ENCODE measurements at regions not wholly inside any gene's neighbourhood (a gene's known extent, or its start where the extent isn't known, plus 50 kb on each side); places are given as distances from the start of the nearest gene placed in this dataset.
A peak's percentile ranks its signal among the peaks of the same experiment; 100 is the strongest.
"Not testable (repeated sequence)": the region's sequence is repeated elsewhere in the genome, so short reads cannot be mapped to it uniquely, and the experiment has no call there.

- Histone ChIP-seq H3K4me3 (no peak overlapping the region), H3K27me3 (no peaks in the 10 kb centered on the region), H3K36me3 (no peaks in the 10 kb centered on the region), H3K9me3 (no peaks in the 10 kb centered on the region), H3K4me1 (ENCODE audit: insufficient read depth) (peaks cover 3% of the 10 kb centered on the region), H3K27ac (no peak overlapping the region)
- TF ChIP-seq CTCF (IDR thresholded peaks at IDR 0.05): no peak
- TF ChIP-seq EP300 (IDR thresholded peaks at IDR 0.05): no peak
- intact Hi-C loops (cut with DNase I): no loop called here
- no peak for DNase-seq
Observed at GRCh38 chr7:19915596-19915995, 142.2 kb upstream of the TMEM196 start.

GRCh38 chr7:19914866-19915265 lies 141.4 kb upstream of the TMEM196 start:
- TF ChIP-seq EP300 (IDR thresholded peaks at IDR 0.05): no peak
- TF ChIP-seq POLR2A (IDR thresholded peaks at IDR 0.05): no peak
- TF ChIP-seq CTCF (IDR thresholded peaks at IDR 0.05): no peak
- no peaks in the 10 kb centered on the region for H3K9me3 ChIP-seq
- no peaks in the 10 kb centered on the region for H3K27me3 ChIP-seq
- no peaks in the 10 kb centered on the region for H3K36me3 ChIP-seq
- intact Hi-C loops (cut with DNase I): no loop called here
- 83 to 98% (median 92%) methylated on average over 1 of the region's 1 CpG for WGBS, 3 donors
- no peak overlapping the region for H3K4me3 ChIP-seq
- peaks cover 3% of the 10 kb centered on the region for H3K4me1 ChIP-seq (ENCODE audit: insufficient read depth)
- DNase-seq: no peak
- no peak overlapping the region for H3K27ac ChIP-seq

GRCh38 chr7:19900118-19900517 lies 126.7 kb upstream of the TMEM196 start:
- no peak for TF ChIP-seq EP300 (IDR thresholded peaks at IDR 0.05)
- TF ChIP-seq POLR2A (IDR thresholded peaks at IDR 0.05): no peak
- no peak for TF ChIP-seq CTCF (IDR thresholded peaks at IDR 0.05)
- intact Hi-C loops (cut with DNase I): no loop called here
- Histone ChIP-seq H3K4me1 (ENCODE audit: insufficient read depth) (no peaks in the 10 kb centered on the region), H3K9me3 (no peaks in the 10 kb centered on the region), H3K36me3 (no peaks in the 10 kb centered on the region), H3K27ac (no peak overlapping the region), H3K27me3 (no peaks in the 10 kb centered on the region), H3K4me3 (no peak overlapping the region)
- DNase-seq: no peak

- Histone ChIP-seq H3K4me1 (ENCODE audit: insufficient read depth) (no peaks in the 10 kb centered on the region), H3K4me3 (no peak overlapping the region), H3K27me3 (no peaks in the 10 kb centered on the region), H3K36me3 (no peaks in the 10 kb centered on the region), H3K27ac (no peak overlapping the region), H3K9me3 (no peaks in the 10 kb centered on the region)
- TF ChIP-seq EP300 (IDR thresholded peaks at IDR 0.05): no peak
- no peak for TF ChIP-seq POLR2A (IDR thresholded peaks at IDR 0.05)
- intact Hi-C loops (cut with DNase I): no loop called here
- 63 to 73% (median 67%) methylated on average over 3 of the region's 3 CpGs for WGBS, 3 donors
- no peak for DNase-seq
Observed at GRCh38 chr7:19899529-19899928, 126.1 kb upstream of the TMEM196 start.

- DNase-seq: peak in 1 of 5 donors; percentile 3
- H3K4me3 ChIP-seq; H3K27me3 ChIP-seq; H3K9me3 ChIP-seq; H3K36me3 ChIP-seq; H3K27ac ChIP-seq; intact Hi-C loops (cut with DNase I); H3K4me1 ChIP-seq (ENCODE audit: insufficient read depth): not testable (repeated sequence)
- 94 to 98% (median 95%) methylated on average over 11 of the region's 11 CpGs for WGBS, 3 donors
Observed at GRCh38 chr7:19882893-19883292, 109.5 kb upstream of the TMEM196 start.

- Histone ChIP-seq H3K27ac (no peak overlapping the region), H3K9me3 (no peaks in the 10 kb centered on the region), H3K4me3 (no peak overlapping the region), H3K4me1 (ENCODE audit: insufficient read depth) (no peaks in the 10 kb centered on the region), H3K36me3 (no peaks in the 10 kb centered on the region), H3K27me3 (no peaks in the 10 kb centered on the region)
- no peak for DNase-seq
- 74 to 85% (median 85%) methylated on average over 1 of the region's 1 CpG for WGBS, 3 donors
- intact Hi-C loops (cut with DNase I): no loop called here
- TF ChIP-seq POLR2A (IDR thresholded peaks at IDR 0.05) (no peak), EP300 (IDR thresholded peaks at IDR 0.05) (no peak), CTCF (IDR thresholded peaks at IDR 0.05) (no peak)
Observed at GRCh38 chr7:19872094-19872493, 98.7 kb upstream of the TMEM196 start.

Data from ovary (tissue), 7 donors.